ENCODE measurements at regions not wholly inside any gene's neighbourhood (a gene's known extent, or its start where the extent isn't known, plus 50 kb on each side); places are given as distances from the start of the nearest gene placed in this dataset.
"Not testable (repeated sequence)": the region's sequence is repeated elsewhere in the genome, so short reads cannot be mapped to it uniquely, and the experiment has no call there.

- no peak overlapping the region for H3K4me3 ChIP-seq (ENCODE audit: low read length in 3 of 3)
- H3K9ac ChIP-seq (ENCODE audit: low read depth in 1 of 3, low read length in 3 of 3) = no peak overlapping the region
- H3K27me3 ChIP-seq (ENCODE audit: control insufficient read depth in 3 of 3, insufficient read depth in 3 of 3, low read length in 3 of 3) = no peaks in the 10 kb centered on the region
- H3K27ac ChIP-seq (ENCODE audit: low read depth, low read length) = no peak overlapping the region
- peaks cover 9 to 19% (median 18%) of the 10 kb centered on the region in 3 donors for H3K4me1 ChIP-seq (ENCODE audit: control insufficient read depth in 3 of 3, insufficient read depth in 3 of 3, low read length in 3 of 3)
- H3K9me3 ChIP-seq (ENCODE audit: control insufficient read depth in 3 of 3, low read length in 3 of 3) = peaks cover 0 to 1% (median 0%) of the 10 kb centered on the region in 3 donors
- H3K36me3 ChIP-seq (ENCODE audit: control insufficient read depth in 3 of 3, insufficient read depth in 3 of 3, low read length in 3 of 3) = peaks cover 4 to 13% (median 8%) of the 10 kb centered on the region in 3 donors
Measured at GRCh38 chr16:31718998-31719397, 154.6 kb upstream of the ZNF267 start.

- Histone ChIP-seq H3K9ac (ENCODE audit: low read depth in 1 of 3, low read length in 3 of 3) (no peak overlapping the region), H3K4me1 (ENCODE audit: control insufficient read depth in 3 of 3, insufficient read depth in 3 of 3, low read length in 3 of 3) (no peaks in the 10 kb centered on the region), H3K36me3 (ENCODE audit: control insufficient read depth in 3 of 3, insufficient read depth in 3 of 3, low read length in 3 of 3) (peaks cover 7 to 19% (median 16%) of the 10 kb centered on the region in 3 donors), H3K9me3 (ENCODE audit: control insufficient read depth in 3 of 3, low read length in 3 of 3) (peaks cover 0 to 4% (median 1%) of the 10 kb centered on the region in 3 donors), H3K4me3 (ENCODE audit: low read length in 3 of 3) (no peak overlapping the region), H3K27ac (ENCODE audit: low read depth, low read length) (no peak overlapping the region), H3K27me3 (ENCODE audit: control insufficient read depth in 3 of 3, insufficient read depth in 3 of 3, low read length in 3 of 3) (no peaks in the 10 kb centered on the region)
Measured at GRCh38 chr16:31727553-31727952, 146.1 kb upstream of the ZNF267 start.

DNA sequence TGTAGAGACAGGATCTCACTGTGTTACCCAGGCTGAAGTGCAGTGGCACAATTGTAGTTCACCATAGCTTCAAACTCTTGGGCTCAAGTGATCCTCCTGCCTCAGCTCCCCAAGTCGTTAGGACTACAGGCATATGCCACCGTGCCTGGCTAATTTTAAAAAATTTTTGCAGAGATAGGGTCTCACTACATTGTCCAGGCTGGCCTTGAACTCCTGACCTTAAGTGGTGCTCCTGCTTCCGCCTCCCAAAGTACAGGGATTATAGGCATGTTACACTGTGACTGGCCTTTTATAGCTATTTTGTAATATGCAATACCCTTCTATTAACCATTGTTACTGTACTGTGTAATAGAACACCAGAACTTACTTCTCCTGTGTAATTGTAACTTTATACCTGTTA lies 139.3 kb upstream of the ZNF267 start:
- Histone ChIP-seq H3K4me3 (ENCODE audit: low read length in 3 of 3) (no peak overlapping the region), H3K9ac (ENCODE audit: low read depth in 1 of 3, low read length in 3 of 3) (no peak overlapping the region), H3K4me1 (ENCODE audit: control insufficient read depth in 3 of 3, insufficient read depth in 3 of 3, low read length in 3 of 3) (no peaks in the 10 kb centered on the region), H3K27ac (ENCODE audit: low read depth, low read length) (no peak overlapping the region), H3K36me3 (ENCODE audit: control insufficient read depth in 3 of 3, insufficient read depth in 3 of 3, low read length in 3 of 3) (peaks cover 10 to 23% (median 23%) of the 10 kb centered on the region in 3 donors), H3K9me3 (ENCODE audit: control insufficient read depth in 3 of 3, low read length in 3 of 3) (peaks cover 0 to 10% (median 2%) of the 10 kb centered on the region in 3 donors), H3K27me3 (ENCODE audit: control insufficient read depth in 3 of 3, insufficient read depth in 3 of 3, low read length in 3 of 3) (no peaks in the 10 kb centered on the region)

DNA sequence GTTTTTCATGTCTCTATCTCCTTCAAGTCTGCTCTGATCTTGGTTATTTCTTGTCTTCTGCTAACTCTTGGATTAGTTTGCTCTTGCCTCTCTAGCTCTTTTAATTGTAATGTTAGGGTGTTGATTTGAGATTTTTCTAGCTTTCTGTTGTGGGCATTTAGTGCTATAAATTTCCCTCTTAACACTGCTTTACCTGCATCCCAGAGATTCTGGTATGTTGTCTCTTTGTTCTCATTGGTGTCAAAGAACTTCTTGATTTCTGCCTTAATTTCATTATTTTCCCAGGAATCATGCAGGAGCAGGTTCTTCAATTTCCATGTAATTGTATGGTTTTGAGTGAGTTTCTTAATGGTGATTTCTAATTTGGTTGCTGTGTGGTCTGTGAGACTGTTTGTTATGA lies 128.5 kb upstream of the ZNF267 start:
- H3K9ac ChIP-seq (ENCODE audit: low read depth in 1 of 3, low read length in 3 of 3); H3K27me3 ChIP-seq (ENCODE audit: control insufficient read depth in 3 of 3, insufficient read depth in 3 of 3, low read length in 3 of 3); H3K4me1 ChIP-seq (ENCODE audit: control insufficient read depth in 3 of 3, insufficient read depth in 3 of 3, low read length in 3 of 3); H3K27ac ChIP-seq (ENCODE audit: low read depth, low read length); H3K4me3 ChIP-seq (ENCODE audit: low read length in 3 of 3): not testable (repeated sequence)
- Histone ChIP-seq H3K9me3 (ENCODE audit: control insufficient read depth in 3 of 3, low read length in 3 of 3) (peaks cover 13 to 30% (median 26%) of the 10 kb centered on the region in 3 donors), H3K36me3 (ENCODE audit: control insufficient read depth in 3 of 3, insufficient read depth in 3 of 3, low read length in 3 of 3) (peaks cover 10 to 18% (median 15%) of the 10 kb centered on the region in 3 donors)

DNA sequence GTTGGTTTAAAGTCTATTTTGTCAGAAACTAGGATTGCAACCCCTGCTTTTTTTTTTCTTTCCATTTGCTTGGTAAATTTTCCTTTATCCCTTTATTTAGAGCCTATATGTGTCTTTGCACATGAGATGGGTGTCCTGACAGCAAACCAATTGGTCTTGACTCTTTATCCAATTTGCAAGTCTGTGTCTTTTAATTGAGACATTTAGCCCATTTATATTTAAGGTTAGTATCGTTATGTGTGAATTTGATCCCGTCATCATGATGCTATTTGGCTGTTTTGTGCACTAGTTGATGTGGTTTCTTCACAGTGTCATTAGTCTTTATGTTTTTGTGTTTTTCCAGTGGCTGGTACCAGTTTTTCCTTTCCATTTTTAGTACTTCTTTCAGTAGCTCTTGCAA lies 127.7 kb upstream of the ZNF267 start:
- peaks cover 16 to 33% (median 29%) of the 10 kb centered on the region in 3 donors for H3K9me3 ChIP-seq (ENCODE audit: control insufficient read depth in 3 of 3, low read length in 3 of 3)
- no peak overlapping the region for H3K4me3 ChIP-seq (ENCODE audit: low read length in 3 of 3)
- peaks cover 10 to 18% (median 15%) of the 10 kb centered on the region in 3 donors for H3K36me3 ChIP-seq (ENCODE audit: control insufficient read depth in 3 of 3, insufficient read depth in 3 of 3, low read length in 3 of 3)
- H3K4me1 ChIP-seq (ENCODE audit: control insufficient read depth in 3 of 3, insufficient read depth in 3 of 3, low read length in 3 of 3) = no peaks in the 10 kb centered on the region
- no peak overlapping the region for H3K9ac ChIP-seq (ENCODE audit: low read depth in 1 of 3, low read length in 3 of 3)
- no peak overlapping the region for H3K27ac ChIP-seq (ENCODE audit: low read depth, low read length)
- no peaks in the 10 kb centered on the region for H3K27me3 ChIP-seq (ENCODE audit: control insufficient read depth in 3 of 3, insufficient read depth in 3 of 3, low read length in 3 of 3)

- no peaks in the 10 kb centered on the region for H3K27me3 ChIP-seq (ENCODE audit: control insufficient read depth in 3 of 3, insufficient read depth in 3 of 3, low read length in 3 of 3)
- no peak overlapping the region for H3K9ac ChIP-seq (ENCODE audit: low read depth in 1 of 3, low read length in 3 of 3)
- no peak overlapping the region for H3K27ac ChIP-seq (ENCODE audit: low read depth, low read length)
- H3K9me3 ChIP-seq (ENCODE audit: control insufficient read depth in 3 of 3, low read length in 3 of 3) = peaks cover 24 to 53% (median 48%) of the 10 kb centered on the region in 3 donors
- peaks cover 23 to 33% (median 33%) of the 10 kb centered on the region in 3 donors for H3K36me3 ChIP-seq (ENCODE audit: control insufficient read depth in 3 of 3, insufficient read depth in 3 of 3, low read length in 3 of 3)
- H3K4me3 ChIP-seq (ENCODE audit: low read length in 3 of 3) = peak overlapping the region in 1 of 3 donors; percentile 35
- no peaks in the 10 kb centered on the region for H3K4me1 ChIP-seq (ENCODE audit: control insufficient read depth in 3 of 3, insufficient read depth in 3 of 3, low read length in 3 of 3)
Measured at GRCh38 chr16:31754998-31755615, 118.5 kb upstream of the ZNF267 start.

DNA sequence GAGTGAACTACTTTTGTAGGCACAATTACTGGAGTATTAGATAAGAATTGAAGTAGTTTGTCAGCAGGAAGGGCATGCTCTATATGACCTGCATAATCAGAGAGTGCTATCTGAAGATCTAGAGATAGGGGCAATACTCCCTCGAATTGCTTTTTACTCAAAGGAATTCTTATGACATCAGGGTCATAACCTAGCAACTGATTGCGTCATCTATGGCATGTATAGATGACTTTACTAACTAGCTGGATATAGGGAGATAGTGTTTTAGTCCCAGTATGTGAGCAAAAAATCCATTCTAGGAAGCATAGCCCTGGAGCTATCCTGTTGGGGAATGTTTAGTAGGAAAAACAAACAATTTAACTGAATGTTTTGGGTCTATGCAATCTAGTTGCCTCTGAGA lies 109.5 kb upstream of the ZNF267 start:
- H3K9ac ChIP-seq (ENCODE audit: low read depth in 1 of 3, low read length in 3 of 3) = no peak overlapping the region
- H3K4me3 ChIP-seq (ENCODE audit: low read length in 3 of 3) = peak overlapping the region in 2 of 3 donors; percentile 11 to 16
- no peaks in the 10 kb centered on the region for H3K4me1 ChIP-seq (ENCODE audit: control insufficient read depth in 3 of 3, insufficient read depth in 3 of 3, low read length in 3 of 3)
- peaks cover 2 to 6% (median 5%) of the 10 kb centered on the region in 3 donors for H3K36me3 ChIP-seq (ENCODE audit: control insufficient read depth in 3 of 3, insufficient read depth in 3 of 3, low read length in 3 of 3)
- H3K9me3 ChIP-seq (ENCODE audit: control insufficient read depth in 3 of 3, low read length in 3 of 3) = peaks cover 17 to 56% (median 28%) of the 10 kb centered on the region in 3 donors
- H3K27me3 ChIP-seq (ENCODE audit: control insufficient read depth in 3 of 3, insufficient read depth in 3 of 3, low read length in 3 of 3) = no peaks in the 10 kb centered on the region
- H3K27ac ChIP-seq (ENCODE audit: low read depth, low read length) = no peak overlapping the region

GRCh38 chr16:31767267-31767666 lies 106.3 kb upstream of the ZNF267 start:
- H3K4me1 ChIP-seq (ENCODE audit: control insufficient read depth in 3 of 3, insufficient read depth in 3 of 3, low read length in 3 of 3) = no peaks in the 10 kb centered on the region
- H3K27me3 ChIP-seq (ENCODE audit: control insufficient read depth in 3 of 3, insufficient read depth in 3 of 3, low read length in 3 of 3) = no peaks in the 10 kb centered on the region
- peak overlapping the region in 1 of 3 donors; percentile 4 for H3K4me3 ChIP-seq (ENCODE audit: low read length in 3 of 3)
- H3K9me3 ChIP-seq (ENCODE audit: control insufficient read depth in 3 of 3, low read length in 3 of 3) = peaks cover 28 to 69% (median 37%) of the 10 kb centered on the region in 3 donors
- H3K27ac ChIP-seq (ENCODE audit: low read depth, low read length) = no peak overlapping the region
- H3K36me3 ChIP-seq (ENCODE audit: control insufficient read depth in 3 of 3, insufficient read depth in 3 of 3, low read length in 3 of 3) = no peaks in the 10 kb centered on the region
- no peak overlapping the region for H3K9ac ChIP-seq (ENCODE audit: low read depth in 1 of 3, low read length in 3 of 3)

- H3K4me3 ChIP-seq (ENCODE audit: low read length in 3 of 3) = no peak overlapping the region
- H3K27ac ChIP-seq (ENCODE audit: low read depth, low read length) = no peak overlapping the region
- peaks cover 0 to 17% (median 4%) of the 10 kb centered on the region in 3 donors for H3K9me3 ChIP-seq (ENCODE audit: control insufficient read depth in 3 of 3, low read length in 3 of 3)
- no peak overlapping the region for H3K9ac ChIP-seq (ENCODE audit: low read depth in 1 of 3, low read length in 3 of 3)
- H3K4me1 ChIP-seq (ENCODE audit: control insufficient read depth in 3 of 3, insufficient read depth in 3 of 3, low read length in 3 of 3) = no peaks in the 10 kb centered on the region
- no peaks in the 10 kb centered on the region for H3K27me3 ChIP-seq (ENCODE audit: control insufficient read depth in 3 of 3, insufficient read depth in 3 of 3, low read length in 3 of 3)
- H3K36me3 ChIP-seq (ENCODE audit: control insufficient read depth in 3 of 3, insufficient read depth in 3 of 3, low read length in 3 of 3) = no peaks in the 10 kb centered on the region
Measured at GRCh38 chr16:31780342-31780741, 93.3 kb upstream of the ZNF267 start.

- peaks cover 0 to 17% (median 2%) of the 10 kb centered on the region in 3 donors for H3K9me3 ChIP-seq (ENCODE audit: control insufficient read depth in 3 of 3, low read length in 3 of 3)
- no peak overlapping the region for H3K27ac ChIP-seq (ENCODE audit: low read depth, low read length)
- no peaks in the 10 kb centered on the region for H3K36me3 ChIP-seq (ENCODE audit: control insufficient read depth in 3 of 3, insufficient read depth in 3 of 3, low read length in 3 of 3)
- H3K27me3 ChIP-seq (ENCODE audit: control insufficient read depth in 3 of 3, insufficient read depth in 3 of 3, low read length in 3 of 3) = no peaks in the 10 kb centered on the region
- H3K9ac ChIP-seq (ENCODE audit: low read depth in 1 of 3, low read length in 3 of 3) = no peak overlapping the region
- no peaks in the 10 kb centered on the region for H3K4me1 ChIP-seq (ENCODE audit: control insufficient read depth in 3 of 3, insufficient read depth in 3 of 3, low read length in 3 of 3)
- H3K4me3 ChIP-seq (ENCODE audit: low read length in 3 of 3) = no peak overlapping the region
Measured at GRCh38 chr16:31785126-31785525, 88.5 kb upstream of the ZNF267 start.

Data from skeletal muscle tissue (tissue), 3 donors.